Pancreas (tissue), 10 donors: ENCODE measurements at regions not wholly inside any gene's neighbourhood (a gene's known extent, or its start where the extent isn't known, plus 50 kb on each side); places are given as distances from the start of the nearest gene placed in this dataset.
A peak's percentile ranks its signal among the peaks of the same experiment; 100 is the strongest.

Experiments used
- ATAC-seq, 4 donors: fragments of 200-7000 bp; cut with Tn5 transposase; one replicate each; pipeline versions ENCODE4 v1.8.0 to v1.9.1; 2020; ENCODE audit warnings: mild to moderate bottlenecking in 4 of 4, moderate library complexity in 4 of 4
- DNase-seq, 6 donors: peaks; one replicate each; pipeline ENCODE4 v3.0.0-alpha.2; 2020
- FAIRE-seq: peaks from 2 replicates; lab custom pipeline; 2012; peaks lifted over from hg19 to GRCh38; lab: Jason Lieb, UNC
- H3K27ac ChIP-seq, 4 donors: fragments of 200-600 bp; sonication (generic); 1 replicate in 3 of 4; 2 replicates in 1 of 4; pipeline versions ENCODE4 v1.5.0 to v1.8.0; 2020
- H3K27me3 ChIP-seq, 4 donors: fragments of 200-600 bp; one replicate each; pipeline ENCODE4 v1.8.0; 2021
- H3K36me3 ChIP-seq, 3 donors: fragments of 200-600 bp; sonication (generic) in 1 of 3; one replicate each; pipeline versions ENCODE4 v1.5.0 to v1.8.0; 2020 to 2021
- H3K4me1 ChIP-seq, 3 donors: fragments of 200-600 bp; one replicate each; pipeline ENCODE4 v1.8.0; 2021
- H3K4me3 ChIP-seq, 4 donors: fragments of 200-600 bp; sonication (generic) in 2 of 4; one replicate each; pipeline versions ENCODE4 v1.5.0 to v1.8.0; 2020 to 2021
- H3K9me3 ChIP-seq, 4 donors: fragments of 200-600 bp; one replicate each; pipeline ENCODE4 v1.8.0; 2021
- WGBS, 2 donors: extraction: QIAGEN DNeasy Blood & Tissue Kit; methylation state at CpG; one replicate each; pipeline ENCODE4 v1.1.7; 2013; 5-methylcytosine and 5-hydroxymethylcytosine counted together
- intact Hi-C, 3 donors: fragments of 100-400 bp; cut with DNase I; formaldehyde crosslinking; loops; one replicate each; pipeline versions ENCODE4 v1.11.1 to v1.14.2; 2022
- TF ChIP-seq, protein P1 (sequence below), 4 donors: fragments of 200-600 bp; sonication (generic) in 3 of 4; IDR thresholded peaks; one replicate each; pipeline versions ENCODE4 v1.5.0 to v1.8.0; 2021; ENCODE audit warnings: antibody characterized with exemption in 4 of 4
- donor health status: healthy with polysubstance abuse.
- donor health status: DM: no; HTN: no; CAD: no; lungs with moderate emphysema.
- donor health status: DM: no; HTN: no; CAD: no.
- donor health status: control.
- donor health status: control.
- donor health status: Bipolar disorder and iron deficiency.
- donor health status: DM: yes; HTN: yes; CAD: no.
- donor health status: DM: no; HTN: no; CAD: no.
- donor health status: DM: no; HTN: no; CAD: no.
- donor health status: DM: yes; HTN: yes; CAD: no.

DNA sequence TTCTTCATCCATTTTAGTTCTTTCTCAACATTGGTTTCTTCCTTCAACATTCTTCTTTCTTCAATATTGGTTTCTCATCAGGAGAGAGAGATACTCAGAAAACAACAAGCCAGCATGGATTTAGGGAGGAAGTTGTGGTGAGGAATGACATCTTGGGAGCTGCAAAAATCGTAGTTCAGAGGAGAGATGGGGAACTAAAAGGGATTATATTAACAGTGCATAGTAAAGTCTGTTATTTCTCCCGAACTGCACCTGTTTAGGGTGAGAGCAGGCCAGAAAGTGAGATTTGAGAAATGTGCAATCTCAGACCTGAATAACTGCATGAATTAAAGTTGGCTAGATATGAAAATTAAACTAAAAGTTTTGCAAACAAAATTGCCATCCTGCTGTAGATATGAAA, 94.5 kb downstream of the CASP12 start:
- H3K9me3 ChIP-seq, result no peaks in the 10 kb centered on the region
- DNase-seq, result no peak
- TF ChIP-seq, protein P1, sequence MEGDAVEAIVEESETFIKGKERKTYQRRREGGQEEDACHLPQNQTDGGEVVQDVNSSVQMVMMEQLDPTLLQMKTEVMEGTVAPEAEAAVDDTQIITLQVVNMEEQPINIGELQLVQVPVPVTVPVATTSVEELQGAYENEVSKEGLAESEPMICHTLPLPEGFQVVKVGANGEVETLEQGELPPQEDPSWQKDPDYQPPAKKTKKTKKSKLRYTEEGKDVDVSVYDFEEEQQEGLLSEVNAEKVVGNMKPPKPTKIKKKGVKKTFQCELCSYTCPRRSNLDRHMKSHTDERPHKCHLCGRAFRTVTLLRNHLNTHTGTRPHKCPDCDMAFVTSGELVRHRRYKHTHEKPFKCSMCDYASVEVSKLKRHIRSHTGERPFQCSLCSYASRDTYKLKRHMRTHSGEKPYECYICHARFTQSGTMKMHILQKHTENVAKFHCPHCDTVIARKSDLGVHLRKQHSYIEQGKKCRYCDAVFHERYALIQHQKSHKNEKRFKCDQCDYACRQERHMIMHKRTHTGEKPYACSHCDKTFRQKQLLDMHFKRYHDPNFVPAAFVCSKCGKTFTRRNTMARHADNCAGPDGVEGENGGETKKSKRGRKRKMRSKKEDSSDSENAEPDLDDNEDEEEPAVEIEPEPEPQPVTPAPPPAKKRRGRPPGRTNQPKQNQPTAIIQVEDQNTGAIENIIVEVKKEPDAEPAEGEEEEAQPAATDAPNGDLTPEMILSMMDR (IDR thresholded peaks at IDR 0.05), result no peak
- intact Hi-C loops, result no loop called here
- ATAC-seq, result no peak
- no peaks in the 10 kb centered on the region for H3K36me3 ChIP-seq
- H3K27me3 ChIP-seq, result no peaks in the 10 kb centered on the region
- no peaks in the 10 kb centered on the region for H3K4me1 ChIP-seq
- 55 to 66% methylated on average over 2 of the region's 2 CpGs for WGBS, 2 donors
- H3K27ac ChIP-seq, result no peak overlapping the region
- no peak overlapping the region for H3K4me3 ChIP-seq
- no peak for FAIRE-seq

- Histone ChIP-seq H3K27me3 (no peaks in the 10 kb centered on the region), H3K4me1 (no peaks in the 10 kb centered on the region), H3K4me3 (no peak overlapping the region), H3K9me3 (no peaks in the 10 kb centered on the region), H3K27ac (no peak overlapping the region), H3K36me3 (no peaks in the 10 kb centered on the region)
- ATAC-seq, result no peak
- 91 to 93% methylated on average over 1 of the region's 1 CpG for whole genome bisulfite sequencing, 2 donors
- FAIRE-seq, result no peak
- intact Hi-C loops, result no loop called here
- TF ChIP-seq, protein P1 (IDR thresholded peaks at IDR 0.05), result no peak
- DNase-seq, result no peak
Observed at GRCh38 chr11:104799251-104799650, 99.0 kb downstream of the CASP12 start.

DNA sequence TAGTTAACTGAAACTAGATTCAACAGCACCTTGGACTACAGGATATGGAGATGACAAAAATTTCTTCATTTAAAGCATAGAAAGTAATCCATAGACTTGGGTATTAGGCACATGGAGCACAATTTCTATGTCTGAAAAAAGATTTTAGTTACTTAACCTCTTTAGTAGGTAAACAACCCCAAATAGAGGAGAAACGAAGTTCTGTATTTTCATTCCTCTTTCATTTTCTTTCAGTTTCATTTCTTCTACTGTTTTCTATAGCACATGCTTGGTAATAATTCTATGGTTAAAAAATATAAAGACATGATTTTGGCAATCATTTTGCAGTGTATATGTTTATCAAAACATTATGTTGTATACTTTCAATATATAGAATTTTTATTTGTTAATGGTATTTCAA, 99.5 kb downstream of the CASP12 start:
- ATAC-seq (no peak), DNase-seq (no peak), FAIRE-seq (peak; percentile 29)
- TF ChIP-seq, protein P1 (IDR thresholded peaks at IDR 0.05), result no peak
- no peaks in the 10 kb centered on the region for H3K4me1 ChIP-seq
- WGBS, 2 donors, result 48 to 50% methylated on average over 1 of the region's 1 CpG
- H3K4me3 ChIP-seq, result no peak overlapping the region
- no peaks in the 10 kb centered on the region for H3K9me3 ChIP-seq
- H3K27ac ChIP-seq, result no peak overlapping the region
- intact Hi-C loops, result no loop called here
- H3K27me3 ChIP-seq, result no peaks in the 10 kb centered on the region
- no peaks in the 10 kb centered on the region for H3K36me3 ChIP-seq

DNA sequence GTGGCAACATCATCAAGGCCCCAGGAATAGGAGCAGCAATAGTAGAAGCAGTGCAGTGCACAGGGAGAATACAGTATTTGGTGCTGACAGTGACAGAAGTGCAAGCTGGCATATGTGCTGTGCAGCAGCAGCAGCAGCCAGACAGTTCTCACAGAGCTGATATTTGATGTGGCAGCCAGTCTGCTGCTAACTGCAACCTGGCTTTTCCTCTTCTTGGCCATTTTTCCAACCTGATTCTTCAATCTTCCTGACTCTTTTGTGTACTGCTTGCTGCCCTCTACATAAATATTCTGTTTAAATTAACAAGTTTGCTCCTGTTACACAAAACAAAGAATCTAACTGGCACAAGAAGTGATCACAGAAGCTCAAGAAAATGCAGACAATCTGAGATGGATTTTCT, 102.0 kb downstream of the CASP12 start:
- H3K27ac ChIP-seq, result no peak overlapping the region
- FAIRE-seq (no peak), DNase-seq (no peak), ATAC-seq (no peak)
- TF ChIP-seq, protein P1 (IDR thresholded peaks at IDR 0.05), result no peak
- intact Hi-C loops, result no loop called here
- no peaks in the 10 kb centered on the region for H3K9me3 ChIP-seq
- no peaks in the 10 kb centered on the region for H3K36me3 ChIP-seq
- no peaks in the 10 kb centered on the region for H3K27me3 ChIP-seq
- H3K4me1 ChIP-seq, result no peaks in the 10 kb centered on the region
- no peak overlapping the region for H3K4me3 ChIP-seq

DNA sequence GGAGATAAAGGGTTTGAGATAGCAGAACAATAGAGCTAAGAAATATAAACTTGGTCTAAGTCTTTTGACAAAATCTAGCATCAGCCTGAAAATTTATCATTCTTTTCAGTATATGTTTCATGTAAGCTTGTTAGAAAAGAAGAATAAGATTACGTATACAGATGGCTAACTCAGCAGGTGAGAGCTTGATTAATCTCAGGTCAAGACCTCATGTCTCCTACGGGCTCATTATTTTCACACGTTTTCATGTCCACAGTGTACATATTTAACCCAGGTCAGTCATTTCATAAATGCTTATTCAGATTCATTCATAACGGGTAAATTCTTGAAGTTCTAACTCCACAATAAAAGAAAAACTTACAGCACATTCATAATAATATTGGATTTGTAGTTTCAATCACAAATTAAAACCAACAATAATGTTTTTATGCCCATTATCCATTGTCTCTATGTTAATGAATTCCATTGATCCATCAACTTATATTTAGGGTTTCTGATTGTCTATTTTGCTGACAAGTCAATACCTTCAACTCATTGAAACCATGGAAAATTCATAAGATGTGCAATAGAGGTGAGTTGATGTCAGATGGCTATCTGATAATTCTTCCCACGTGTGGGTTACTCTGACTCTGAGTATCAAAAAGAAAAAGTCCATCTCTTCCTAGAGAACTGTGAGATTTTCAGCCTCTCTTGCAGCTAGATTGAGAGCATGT, 102.6 kb downstream of the CASP12 start:
- 60 to 64% methylated on average over 5 of the region's 5 CpGs for WGBS, 2 donors
- TF ChIP-seq, protein P1 (IDR thresholded peaks at IDR 0.05), result no peak
- Histone ChIP-seq H3K36me3 (no peaks in the 10 kb centered on the region), H3K27me3 (no peaks in the 10 kb centered on the region), H3K4me3 (no peak overlapping the region), H3K27ac (no peak overlapping the region), H3K9me3 (no peaks in the 10 kb centered on the region), H3K4me1 (no peaks in the 10 kb centered on the region)
- intact Hi-C loops, result no loop called here
- DNase-seq, result no peak
- no peak for ATAC-seq
- no peak for FAIRE-seq
